Muscle layer of duodenum (tissue), 2 donors: ENCODE measurements at regions not wholly inside any gene's neighbourhood (a gene's known extent, or its start where the extent isn't known, plus 50 kb on each side); places are given as distances from the start of the nearest gene placed in this dataset.
"Not testable (repeated sequence)": the region's sequence is repeated elsewhere in the genome, so short reads cannot be mapped to it uniquely, and the experiment has no call there.

ENCODE experiments used
- H3K27ac ChIP-seq: one replicate; pipeline ENCODE4 v1.7.0; 2013; ENCODE audit warnings: mild to moderate bottlenecking, low read length
- H3K27me3 ChIP-seq: one replicate; pipeline ENCODE4 v1.7.0; 2013; ENCODE audit warnings: low read depth, mild to moderate bottlenecking, control low read depth, low read length
- H3K36me3 ChIP-seq, 2 donors: one replicate each; pipeline ENCODE4 v1.7.0; 2013; ENCODE audit warnings: low read length in 2 of 2, control low read depth in 1 of 2, mild to moderate bottlenecking in 1 of 2; ENCODE audit not compliant: insufficient read depth in 2 of 2, control insufficient read depth in 1 of 2
- H3K4me1 ChIP-seq, 2 donors: one replicate each; pipeline ENCODE4 v1.7.0; 2013; ENCODE audit warnings: low read length in 2 of 2, mild to moderate bottlenecking in 2 of 2, control low read depth in 1 of 2, moderate library complexity in 1 of 2; ENCODE audit not compliant: insufficient read depth in 2 of 2, control insufficient read depth in 1 of 2
- H3K4me3 ChIP-seq, 2 donors: one replicate each; pipeline ENCODE4 v1.7.0; 2013; ENCODE audit warnings: low read length in 2 of 2, low read depth in 1 of 2, mild to moderate bottlenecking in 1 of 2
- H3K9me3 ChIP-seq, 2 donors: one replicate each; pipeline ENCODE4 v1.7.0; 2013; ENCODE audit warnings: low read length in 2 of 2, control low read depth in 1 of 2, mild to moderate bottlenecking in 1 of 2; ENCODE audit not compliant: control insufficient read depth in 1 of 2
- donor health status: healthy.

- H3K27me3 ChIP-seq, result no peaks in the 10 kb centered on the region
- no peaks in the 10 kb centered on the region for H3K9me3 ChIP-seq
- H3K4me3 ChIP-seq, result no peak overlapping the region
- H3K36me3 ChIP-seq, result no peaks in the 10 kb centered on the region
- no peak overlapping the region for H3K27ac ChIP-seq
- no peaks in the 10 kb centered on the region for H3K4me1 ChIP-seq
Measured at GRCh38 chr6:76578746-76579145, 506.3 kb upstream of the IMPG1 start.

GRCh38 chr6:76574746-76575145 is 502.3 kb upstream of the IMPG1 start:
- Histone ChIP-seq H3K4me3 (no peak overlapping the region), H3K4me1 (no peaks in the 10 kb centered on the region), H3K9me3 (no peaks in the 10 kb centered on the region), H3K27me3 (no peaks in the 10 kb centered on the region), H3K27ac (no peak overlapping the region), H3K36me3 (no peaks in the 10 kb centered on the region)

GRCh38 chr6:76565932-76566331 is 493.5 kb upstream of the IMPG1 start:
- Histone ChIP-seq H3K27ac (no peak overlapping the region), H3K9me3 (peaks cover 0 to 13% of the 10 kb centered on the region in 2 donors), H3K4me3 (no peak overlapping the region), H3K4me1 (no peaks in the 10 kb centered on the region), H3K36me3 (no peaks in the 10 kb centered on the region), H3K27me3 (no peaks in the 10 kb centered on the region)

GRCh38 chr6:76562371-76562770 is 489.9 kb upstream of the IMPG1 start:
- not testable (repeated sequence) for H3K4me1 ChIP-seq, H3K27ac ChIP-seq

GRCh38 chr6:76560851-76561755 is 488.6 kb upstream of the IMPG1 start:
- H3K36me3 ChIP-seq, H3K4me3 ChIP-seq, H3K9me3 ChIP-seq, H3K27ac ChIP-seq, H3K4me1 ChIP-seq, H3K27me3 ChIP-seq: not testable (repeated sequence)

More at GRCh38 chr6:76562371-76562770, 489.9 kb upstream of the IMPG1 start:
- H3K4me3 ChIP-seq, H3K27me3 ChIP-seq, H3K36me3 ChIP-seq: not testable (repeated sequence)
- peaks cover 0 to 12% of the 10 kb centered on the region in 2 donors for H3K9me3 ChIP-seq

- Histone ChIP-seq H3K4me1 (no peaks in the 10 kb centered on the region), H3K27ac (no peak overlapping the region), H3K27me3 (no peaks in the 10 kb centered on the region), H3K4me3 (no peak overlapping the region), H3K36me3 (no peaks in the 10 kb centered on the region), H3K9me3 (no peaks in the 10 kb centered on the region)
Measured at GRCh38 chr6:76553256-76553655, 480.8 kb upstream of the IMPG1 start.

GRCh38 chr6:76552268-76552667 is 479.8 kb upstream of the IMPG1 start:
- Histone ChIP-seq H3K4me3 (no peak overlapping the region), H3K27ac (no peak overlapping the region), H3K36me3 (no peaks in the 10 kb centered on the region)

GRCh38 chr6:76533661-76534060 is 461.2 kb upstream of the IMPG1 start:
- no peaks in the 10 kb centered on the region for H3K36me3 ChIP-seq
- no peaks in the 10 kb centered on the region for H3K4me1 ChIP-seq
- H3K9me3 ChIP-seq, result peaks cover 0 to 9% of the 10 kb centered on the region in 2 donors
- H3K27ac ChIP-seq, result no peak overlapping the region
- H3K27me3 ChIP-seq, result no peaks in the 10 kb centered on the region
- H3K4me3 ChIP-seq, result no peak overlapping the region

More at GRCh38 chr6:76552268-76552667, 479.8 kb upstream of the IMPG1 start:
- H3K4me1 ChIP-seq, result no peaks in the 10 kb centered on the region
- H3K9me3 ChIP-seq, result no peaks in the 10 kb centered on the region
- H3K27me3 ChIP-seq, result no peaks in the 10 kb centered on the region

- Histone ChIP-seq H3K4me1 (no peaks in the 10 kb centered on the region), H3K4me3 (no peak overlapping the region), H3K36me3 (no peaks in the 10 kb centered on the region), H3K27ac (no peak overlapping the region), H3K9me3 (peaks cover 0 to 9% of the 10 kb centered on the region in 2 donors), H3K27me3 (no peaks in the 10 kb centered on the region)
Measured at GRCh38 chr6:76532647-76533046, 460.2 kb upstream of the IMPG1 start.

- H3K36me3 ChIP-seq, result no peaks in the 10 kb centered on the region
- H3K9me3 ChIP-seq, result peaks cover 0 to 8% of the 10 kb centered on the region in 2 donors
- no peak overlapping the region for H3K27ac ChIP-seq
- H3K4me3 ChIP-seq, result no peak overlapping the region
- no peaks in the 10 kb centered on the region for H3K27me3 ChIP-seq
- H3K4me1 ChIP-seq, result no peaks in the 10 kb centered on the region
Measured at GRCh38 chr6:76518443-76518842, 446.0 kb upstream of the IMPG1 start.

- Histone ChIP-seq H3K4me3 (no peak overlapping the region), H3K9me3 (peaks cover 0 to 9% of the 10 kb centered on the region in 2 donors), H3K27ac (no peak overlapping the region), H3K27me3 (no peaks in the 10 kb centered on the region), H3K4me1 (no peaks in the 10 kb centered on the region), H3K36me3 (no peaks in the 10 kb centered on the region)
Measured at GRCh38 chr6:76516924-76517323, 444.5 kb upstream of the IMPG1 start.

- H3K36me3 ChIP-seq, result no peaks in the 10 kb centered on the region
- peaks cover 0 to 5% of the 10 kb centered on the region in 2 donors for H3K9me3 ChIP-seq
- no peak overlapping the region for H3K4me3 ChIP-seq
- H3K27ac ChIP-seq, result no peak overlapping the region
- H3K27me3 ChIP-seq, result no peaks in the 10 kb centered on the region
- H3K4me1 ChIP-seq, result no peaks in the 10 kb centered on the region
Measured at GRCh38 chr6:76510489-76510888, 438.0 kb upstream of the IMPG1 start.
